HuH-7.5 (cell line): ENCODE measurements at regions not wholly inside any gene's neighbourhood (a gene's known extent, or its start where the extent isn't known, plus 50 kb on each side); places are given as distances from the start of the nearest gene placed in this dataset.

ENCODE experiments used
- DNase-seq: peaks from one replicate; pipeline ENCODE4 v3.0.0; 2011; ENCODE audit warnings: low spot score

- no peak for DNase-seq
Measured at GRCh38 chr4:22099896-22100295, 151.3 kb upstream of the KCNIP4 start.

DNA sequence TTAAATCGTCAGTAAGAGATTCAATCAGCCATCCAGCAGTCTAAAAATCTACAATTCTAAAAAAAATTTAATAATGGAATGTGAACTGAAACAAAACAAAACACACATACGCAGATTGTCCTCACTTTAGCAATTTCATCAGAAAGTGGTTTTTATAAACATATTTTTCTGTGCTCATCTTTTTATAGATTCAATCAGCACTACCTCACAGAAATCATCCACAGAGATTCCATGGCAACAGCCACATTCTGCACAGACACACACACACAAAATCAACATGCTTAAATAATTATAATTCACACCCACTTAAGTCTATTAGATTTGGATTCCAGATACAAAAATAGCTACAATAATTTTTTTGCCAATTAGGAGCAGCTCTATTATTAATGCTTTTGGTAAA lies 149.0 kb upstream of the KCNIP4 start:
- DNase-seq, result no peak

GRCh38 chr4:22094217-22094616 lies 145.6 kb upstream of the KCNIP4 start:
- no peak for DNase-seq

GRCh38 chr4:22093126-22093525 lies 144.6 kb upstream of the KCNIP4 start:
- DNase-seq, result no peak

DNA sequence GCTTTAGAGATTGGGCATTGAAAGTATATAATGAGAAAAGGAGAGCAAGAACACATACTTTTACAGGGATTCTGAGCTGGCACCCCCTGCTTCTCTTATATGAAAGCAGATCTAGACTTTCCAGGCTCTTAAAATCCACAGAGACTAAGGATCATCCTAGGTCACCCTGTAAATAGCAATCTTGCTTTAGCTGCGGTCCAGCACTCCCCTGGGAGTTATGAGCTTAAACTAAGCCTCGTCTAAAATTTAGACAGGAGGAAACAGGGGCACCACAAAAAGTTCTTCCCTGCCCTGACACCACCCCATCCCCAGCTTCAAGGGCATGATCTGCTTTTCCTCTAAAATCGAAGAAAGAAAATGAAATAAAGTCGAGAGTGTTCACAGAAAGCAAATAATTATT lies 143.3 kb upstream of the KCNIP4 start:
- no peak for DNase-seq

DNA sequence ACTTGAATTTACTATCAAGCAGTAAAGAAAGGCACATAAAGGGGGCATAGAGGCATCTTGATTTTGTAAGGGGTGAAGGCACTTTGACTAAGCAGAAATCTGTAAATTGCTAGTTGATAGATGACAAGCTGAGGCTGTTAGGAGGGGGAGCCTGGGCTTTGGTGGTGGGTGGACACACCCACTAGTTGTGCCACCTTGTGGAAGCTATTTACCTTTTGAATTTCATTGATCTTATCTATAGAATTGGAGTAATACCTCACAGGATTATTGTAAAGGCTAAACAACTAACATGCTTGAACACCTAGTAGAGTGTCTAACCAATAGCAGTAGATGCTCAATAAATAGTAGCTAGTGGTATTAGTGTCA lies 142.8 kb upstream of the KCNIP4 start:
- DNase-seq, result no peak

- DNase-seq, result no peak
Measured at GRCh38 chr4:22090661-22091351, 142.2 kb upstream of the KCNIP4 start.

- DNase-seq, result no peak
Measured at GRCh38 chr4:22077571-22077970, 129.0 kb upstream of the KCNIP4 start.

DNA sequence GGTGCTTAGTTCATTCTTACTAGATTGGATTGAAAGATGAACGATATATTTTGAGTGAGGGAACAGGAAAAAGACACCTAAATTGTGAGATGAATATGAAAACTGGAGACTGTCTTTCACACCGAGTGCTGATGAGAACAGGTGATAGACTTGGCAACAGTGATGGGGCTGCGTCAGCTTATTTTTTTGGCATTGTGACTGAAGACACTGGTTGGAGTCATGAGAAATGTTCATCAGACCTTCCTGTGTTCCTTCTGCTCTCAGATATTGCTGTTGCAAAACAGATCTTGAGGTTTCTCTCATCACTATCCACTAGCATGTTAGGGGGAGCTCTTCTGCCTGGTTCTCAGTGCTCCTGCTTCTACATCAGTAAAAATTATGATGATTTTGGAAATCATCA lies 124.2 kb upstream of the KCNIP4 start:
- DNase-seq, result no peak

DNA sequence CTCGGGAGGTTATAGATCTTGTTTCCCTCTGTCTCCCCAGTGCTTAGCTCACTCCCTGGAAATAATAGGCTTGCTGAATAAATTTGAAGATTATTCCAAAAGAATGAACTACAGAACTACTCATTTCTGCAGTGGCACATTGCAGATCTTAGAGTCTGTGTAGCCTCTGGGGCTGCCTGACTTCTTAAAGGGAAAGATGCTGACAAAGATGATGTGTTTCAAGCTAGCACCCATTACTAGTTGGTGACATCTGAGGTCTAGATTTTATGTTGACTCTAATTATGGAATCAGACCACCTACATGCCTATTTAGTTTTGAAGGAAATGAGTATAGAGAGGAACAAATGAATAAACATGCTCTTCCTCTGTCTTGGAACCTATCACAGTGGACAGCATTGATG lies 123.7 kb upstream of the KCNIP4 start:
- no peak for DNase-seq

- no peak for DNase-seq
Measured at GRCh38 chr4:22071749-22072148, 123.2 kb upstream of the KCNIP4 start.

- DNase-seq, result no peak
Measured at GRCh38 chr4:22070256-22070655, 121.7 kb upstream of the KCNIP4 start.

DNA sequence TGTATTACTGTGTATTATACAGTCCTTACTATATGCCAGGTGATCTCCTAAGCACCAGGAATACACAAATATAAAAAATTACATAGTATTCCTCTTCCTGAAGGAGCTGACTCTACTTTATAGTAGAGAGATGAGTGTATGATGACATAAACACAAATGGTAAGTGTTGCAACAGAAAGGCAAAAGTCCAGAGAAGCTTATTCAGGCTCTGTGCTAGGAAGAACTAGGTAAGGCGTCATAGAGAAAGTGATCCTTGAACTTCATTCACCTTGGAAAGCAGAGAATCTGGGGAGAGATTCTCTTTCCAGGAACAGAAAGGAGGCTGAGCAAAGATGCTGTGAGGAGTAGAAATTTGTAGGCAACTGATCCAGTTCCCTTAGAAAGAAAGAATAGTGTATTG lies 115.0 kb upstream of the KCNIP4 start:
- DNase-seq, result no peak

- no peak for DNase-seq
Measured at GRCh38 chr4:22062676-22063075, 114.1 kb upstream of the KCNIP4 start.

- DNase-seq, result no peak
Measured at GRCh38 chr4:22055954-22056353, 107.4 kb upstream of the KCNIP4 start.

DNA sequence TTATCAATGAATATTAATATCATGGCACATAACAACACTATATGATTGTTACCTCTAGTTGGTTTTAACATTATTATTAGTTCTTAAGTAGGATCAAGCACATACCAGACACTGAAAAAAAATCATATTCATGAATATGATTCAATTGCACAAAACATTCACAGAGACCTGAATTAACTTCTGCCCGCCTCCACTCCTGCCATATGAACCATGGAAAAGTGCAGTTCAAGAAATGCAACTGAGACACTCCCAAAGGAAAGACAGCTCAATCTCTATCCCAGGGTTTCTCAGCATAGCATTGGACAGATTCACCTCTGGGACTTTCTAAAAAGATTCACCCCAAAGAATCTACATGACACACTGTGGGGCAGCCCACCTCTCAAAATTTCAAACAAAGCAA lies 103.5 kb upstream of the KCNIP4 start:
- DNase-seq, result no peak

- DNase-seq, result no peak
Measured at GRCh38 chr4:22048323-22048722, 99.8 kb upstream of the KCNIP4 start.

GRCh38 chr4:22047793-22048192 lies 99.2 kb upstream of the KCNIP4 start:
- no peak for DNase-seq

- no peak for DNase-seq
Measured at GRCh38 chr4:22045051-22045630, 96.6 kb upstream of the KCNIP4 start.

DNA sequence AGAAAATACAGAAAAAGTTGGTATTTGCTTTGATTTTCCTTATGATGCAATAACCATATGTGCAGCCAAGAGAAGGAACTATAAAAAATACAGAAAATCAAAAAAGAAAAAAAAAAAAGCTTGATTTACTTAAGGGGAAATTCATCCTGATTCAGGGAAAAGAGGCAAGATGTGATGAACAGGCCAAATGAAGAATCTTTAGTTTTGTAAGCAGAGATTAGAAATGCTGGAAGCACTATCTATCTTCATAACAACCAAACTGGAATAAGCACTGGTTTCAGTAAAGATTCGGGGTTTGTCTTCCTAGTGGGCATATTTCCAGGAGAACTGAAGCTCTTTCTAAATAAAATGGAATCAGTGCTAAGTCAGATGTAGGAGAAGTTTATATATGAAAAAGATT lies 82.9 kb upstream of the KCNIP4 start:
- no peak for DNase-seq

DNA sequence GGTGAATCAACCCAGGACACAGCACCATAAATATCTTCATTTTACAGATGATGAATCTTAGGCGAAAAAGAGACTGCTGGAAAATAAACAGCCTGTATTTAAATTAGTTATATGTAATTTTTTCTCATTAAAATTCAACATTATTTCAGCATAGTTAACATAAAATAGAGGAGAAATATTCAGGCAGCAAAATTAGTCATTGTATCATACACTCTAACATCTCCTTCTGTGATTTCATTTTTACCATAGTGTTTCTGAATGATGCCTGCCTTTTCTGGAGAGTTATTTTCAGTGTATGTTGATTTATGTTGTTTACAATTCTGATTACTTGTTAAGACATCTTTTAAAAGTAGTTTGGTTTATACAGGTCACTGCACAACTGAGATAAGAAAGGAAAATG lies 82.3 kb upstream of the KCNIP4 start:
- no peak for DNase-seq

DNA sequence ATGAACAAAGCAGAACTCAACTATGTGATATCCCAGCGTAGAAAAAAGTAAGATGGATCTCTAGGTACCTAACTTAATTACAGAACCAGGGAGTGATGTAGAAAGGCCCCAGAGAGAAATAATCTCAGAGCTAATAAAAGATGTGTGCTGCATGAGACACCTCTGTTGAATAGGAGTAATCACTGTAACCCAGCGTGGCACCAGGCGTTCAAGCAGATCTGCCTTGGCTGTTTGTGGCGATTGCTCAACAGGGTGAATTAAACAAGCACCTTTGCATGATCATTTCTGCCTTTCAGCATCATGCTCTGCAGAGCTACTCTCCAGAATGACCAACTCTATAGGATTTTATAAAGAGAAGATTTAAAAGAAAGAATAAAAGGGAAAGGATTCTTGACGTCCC lies 81.7 kb upstream of the KCNIP4 start:
- no peak for DNase-seq

DNA sequence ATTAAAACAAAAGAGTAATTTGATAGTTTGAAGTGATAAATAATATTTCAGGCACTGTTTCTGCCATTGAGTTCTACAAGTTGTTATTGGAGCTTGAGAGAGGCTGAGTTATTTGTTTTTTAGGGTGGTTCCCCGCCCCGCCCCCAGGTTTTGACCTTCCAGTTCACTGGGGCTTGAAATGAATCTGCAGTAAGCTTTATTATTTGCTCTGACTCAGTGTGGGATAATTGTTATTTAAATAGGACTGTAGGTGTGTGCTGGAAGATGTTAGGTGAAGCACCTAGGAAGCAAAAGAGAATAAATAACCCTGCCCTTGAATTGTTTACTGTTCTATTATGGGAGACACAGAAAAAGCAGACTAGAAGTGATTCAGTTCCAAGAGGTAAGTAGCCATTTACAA lies 81.2 kb upstream of the KCNIP4 start:
- DNase-seq, result no peak

- no peak for DNase-seq
Measured at GRCh38 chr4:22021106-22021505, 72.5 kb upstream of the KCNIP4 start.
